HepG2 (cell line): ENCODE measurements at regions not wholly inside any gene's neighbourhood (a gene's known extent, or its start where the extent isn't known, plus 50 kb on each side); places are given as distances from the start of the nearest gene placed in this dataset.

Source experiments
- ATAC-seq: fragments of 200-7000 bp; cut with Tn5 transposase; 3 replicates; pipeline ENCODE4 v1.9.1; 2020; ENCODE audit warnings: mild to moderate bottlenecking, moderate library complexity
- BruUV-seq: library from RNA; stranded (reverse); fragments of 400-500 nt; replicated peaks from 2 replicates; lab custom pipeline; 2021; lab: Mats Ljungman, UMichigan
- CTCF ChIA-PET: fragments of 300-600 bp; formaldehyde crosslinking; extraction: SDS; loops from one replicate; lab custom pipeline; 2021; ENCODE audit warnings: low total read pairs, inconsistent platforms, low intra/inter-chr PET ratio; lab: Yijun Ruan, JAX
- POLR2A ChIA-PET: fragments of 350-600 bp; sonication (Branson Sonifier 250); formaldehyde crosslinking; loops from one replicate; lab custom pipeline; 2020; ENCODE audit warnings: antibody characterized with exemption, inconsistent platforms; lab: Yijun Ruan, JAX
- DNase-seq: peaks from one replicate; pipeline ENCODE4 v3.0.0-alpha.2; 2015; ENCODE audit warnings: low spot score
- FAIRE-seq: peaks from 3 replicates; lab custom pipeline; 2011; peaks lifted over from hg19 to GRCh38; lab: Jason Lieb, UNC
- H2AFZ ChIP-seq: one replicate; pipeline ENCODE4 v1.6.1; 2011; ENCODE audit warnings: low read length, inconsistent platforms
- H3K27ac ChIP-seq: fragments of 300-600 bp; 3 replicates; pipeline ENCODE4 v1.8.0; 2011; ENCODE audit warnings: mixed run types, mild to moderate bottlenecking, mixed read lengths, low read length, inconsistent platforms; ENCODE audit not compliant: insufficient read depth; ENCODE audit errors: extremely low read length
- H3K27me3 ChIP-seq, 2 experiments: fragments of 200-600 bp in 1 of 2; 2 replicates in 1 of 2; 3 replicates in 1 of 2; pipeline versions ENCODE4 v1.6.0 to v1.8.0; 2011; ENCODE audit warnings: low read length in 2 of 2, mild to moderate bottlenecking in 2 of 2, moderate library complexity in 2 of 2, inconsistent platforms in 1 of 2; ENCODE audit not compliant: insufficient read depth in 2 of 2, control insufficient read depth in 1 of 2
- H3K36me3 ChIP-seq, 2 experiments: fragments of 200-600 bp in 1 of 2; replicated peaks in 1 of 2; 2 replicates in 1 of 2; 3 replicates in 1 of 2; pipeline versions ENCODE4 v1.5.1 to v1.8.0; 2011; ENCODE audit warnings: low read length in 2 of 2, inconsistent platforms in 1 of 2; ENCODE audit not compliant: insufficient read depth in 2 of 2, control insufficient read depth in 1 of 2
- H3K4me1 ChIP-seq: 2 replicates; pipeline ENCODE4 v1.5.1; 2012; ENCODE audit warnings: low read length, inconsistent platforms; ENCODE audit not compliant: insufficient read depth
- H3K4me2 ChIP-seq: 2 replicates; pipeline ENCODE4 v1.6.0; 2011; ENCODE audit warnings: low read depth, low read length, inconsistent platforms
- H3K4me3 ChIP-seq, 3 experiments: fragments of 200-600 bp in 1 of 3; sonication (generic), shearing (Covaris generic) in 1 of 3; replicated peaks in 1 of 3; 2 replicates each; pipeline ENCODE4 v1.5.1; 2011 to 2016; ENCODE audit warnings: low read length in 3 of 3, inconsistent platforms in 2 of 3, low read depth in 2 of 3, mild to moderate bottlenecking in 2 of 3, control low read depth in 1 of 3, mixed read lengths in 1 of 3; ENCODE audit not compliant: insufficient read depth in 1 of 3
- H3K79me2 ChIP-seq: one replicate; pipeline ENCODE4 v1.6.1; 2011; ENCODE audit warnings: low read length, inconsistent platforms; ENCODE audit not compliant: insufficient read depth
- H3K9ac ChIP-seq: 2 replicates; pipeline ENCODE4 v1.6.0; 2011; ENCODE audit warnings: mild to moderate bottlenecking, low read depth, low read length, inconsistent platforms; ENCODE audit not compliant: insufficient read depth
- H3K9me3 ChIP-seq: 2 replicates; pipeline ENCODE4 v1.5.1; 2012; ENCODE audit warnings: mild to moderate bottlenecking, low read length
- H4K20me1 ChIP-seq: 2 replicates; pipeline ENCODE4 v1.6.0; 2011; ENCODE audit warnings: inconsistent platforms, mild to moderate bottlenecking, low read length, moderate library complexity; ENCODE audit not compliant: insufficient read depth
- GLMP ChIP-seq: sonication (generic); formaldehyde crosslinking; IDR thresholded peaks from 2 replicates; pipeline ENCODE4 v1.9.0; 2021; ENCODE audit warnings: missing genetic modification reagents, mild to moderate bottlenecking, borderline replicate concordance
- HNF4A ChIP-seq: sonication (generic); formaldehyde crosslinking; IDR thresholded peaks from 2 replicates; pipeline ENCODE4 v1.4.0; 2020; ENCODE audit warnings: missing genetic modification reagents
- KDM5A ChIP-seq: fragments of 200-600 bp; sonication (generic); IDR thresholded peaks from 2 replicates; pipeline ENCODE4 v1.7.0; 2018; ENCODE audit warnings: antibody characterized with exemption, mild to moderate bottlenecking, low read length, borderline replicate concordance
- KLF13 ChIP-seq: sonication (generic); formaldehyde crosslinking; IDR thresholded peaks from 2 replicates; pipeline ENCODE4 v1.4.0; 2020; ENCODE audit warnings: mild to moderate bottlenecking, missing genetic modification reagents
- NCOR1 ChIP-seq: fragments of 200-600 bp; sonication (generic); IDR thresholded peaks from 2 replicates; pipeline ENCODE4 v1.7.0; 2017; ENCODE audit warnings: antibody characterized with exemption, low read length, borderline replicate concordance
- PHB2 ChIP-seq: fragments of 450-650 bp; IDR thresholded peaks from 2 replicates; pipeline ENCODE4 v1.6.1; 2018; ENCODE audit not compliant: partially characterized antibody
- SAFB2 ChIP-seq: sonication (generic); formaldehyde crosslinking; IDR thresholded peaks from 2 replicates; pipeline ENCODE4 v1.5.1; 2020; ENCODE audit warnings: missing genetic modification reagents, low read depth, mild to moderate bottlenecking, borderline replicate concordance
- SOX6 ChIP-seq, 2 experiments: fragments of 450-650 bp in 1 of 2; sonication (generic) in 1 of 2; formaldehyde crosslinking in 1 of 2; IDR thresholded peaks; 2 replicates each; pipeline versions ENCODE4 v1.4.0 to v1.6.1; 2017 to 2020; ENCODE audit warnings: antibody characterized with exemption in 1 of 2, mild to moderate bottlenecking in 1 of 2, missing genetic modification reagents in 1 of 2
- ZNF275 ChIP-seq: sonication (generic); formaldehyde crosslinking; IDR thresholded peaks from 2 replicates; pipeline ENCODE4 v1.8.0; 2022; ENCODE audit warnings: missing genetic modification reagents, mild to moderate bottlenecking, inconsistent platforms, borderline replicate concordance
- ZNF557 ChIP-seq: sonication (generic); formaldehyde crosslinking; IDR thresholded peaks from 2 replicates; pipeline ENCODE4 v1.4.0; 2020; ENCODE audit warnings: missing genetic modification reagents
- ZNF816 ChIP-seq: sonication (generic); formaldehyde crosslinking; IDR thresholded peaks from 2 replicates; pipeline ENCODE4 v1.8.0; 2022; ENCODE audit warnings: missing genetic modification reagents, mild to moderate bottlenecking, borderline replicate concordance
- WGBS: methylation state at CpG from one replicate; pipeline ENCODE4 v1.1.6; 2017; ENCODE audit warnings: low lambda C conversion rate; 5-methylcytosine and 5-hydroxymethylcytosine counted together
- in situ Hi-C: cut with HindIII; loops from 2 replicates; pipeline ENCODE4 v1.10.0; 2017; ENCODE audit warnings: low pct_unique_long_range_greater_than_20kb; ENCODE audit not compliant: extremely low pct_ligation_motif_present
- intact Hi-C: fragments of 100-400 bp; cut with micrococcal nuclease; formaldehyde crosslinking; loops from one replicate; pipeline ENCODE4 v1.10.0; 2022; ENCODE audit not compliant: unreplicated experiment
- TF ChIP-seq, protein P1 (sequence below): sonication (generic); formaldehyde crosslinking; IDR thresholded peaks from 2 replicates; pipeline ENCODE4 v1.5.0; 2020; ENCODE audit warnings: missing genetic modification reagents
- TF ChIP-seq, protein P2 (sequence below): sonication (generic); formaldehyde crosslinking; IDR thresholded peaks from 2 replicates; pipeline ENCODE4 v1.5.1; 2020; ENCODE audit warnings: mild to moderate bottlenecking, missing genetic modification reagents
- TF ChIP-seq, protein P3 (sequence below): sonication (generic); formaldehyde crosslinking; IDR thresholded peaks from 2 replicates; pipeline ENCODE4 v1.5.1; 2020; ENCODE audit warnings: mild to moderate bottlenecking, missing genetic modification reagents, moderate library complexity

GRCh38 chr5:4758550-4758949 lies 381.6 kb upstream of the ADAMTS16 start:
- ATAC-seq (no peak), FAIRE-seq (no peak)
- no peak for TF ChIP-seq KLF13 (CRISPR knock-in tag)
- no peak for TF ChIP-seq KDM5A
- TF ChIP-seq GLMP (CRISPR knock-in tag): no peak
- TF ChIP-seq HNF4A (CRISPR knock-in tag): no peak
- TF ChIP-seq ZNF275 (CRISPR knock-in tag): no peak
- TF ChIP-seq PHB2: no peak
- TF ChIP-seq SAFB2 (CRISPR knock-in tag): no peak
- TF ChIP-seq, protein P1, sequence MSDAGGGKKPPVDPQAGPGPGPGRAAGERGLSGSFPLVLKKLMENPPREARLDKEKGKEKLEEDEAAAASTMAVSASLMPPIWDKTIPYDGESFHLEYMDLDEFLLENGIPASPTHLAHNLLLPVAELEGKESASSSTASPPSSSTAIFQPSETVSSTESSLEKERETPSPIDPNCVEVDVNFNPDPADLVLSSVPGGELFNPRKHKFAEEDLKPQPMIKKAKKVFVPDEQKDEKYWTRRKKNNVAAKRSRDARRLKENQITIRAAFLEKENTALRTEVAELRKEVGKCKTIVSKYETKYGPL: no peak
- TF ChIP-seq ZNF816 (CRISPR knock-in tag): no peak
- TF ChIP-seq, protein P2, sequence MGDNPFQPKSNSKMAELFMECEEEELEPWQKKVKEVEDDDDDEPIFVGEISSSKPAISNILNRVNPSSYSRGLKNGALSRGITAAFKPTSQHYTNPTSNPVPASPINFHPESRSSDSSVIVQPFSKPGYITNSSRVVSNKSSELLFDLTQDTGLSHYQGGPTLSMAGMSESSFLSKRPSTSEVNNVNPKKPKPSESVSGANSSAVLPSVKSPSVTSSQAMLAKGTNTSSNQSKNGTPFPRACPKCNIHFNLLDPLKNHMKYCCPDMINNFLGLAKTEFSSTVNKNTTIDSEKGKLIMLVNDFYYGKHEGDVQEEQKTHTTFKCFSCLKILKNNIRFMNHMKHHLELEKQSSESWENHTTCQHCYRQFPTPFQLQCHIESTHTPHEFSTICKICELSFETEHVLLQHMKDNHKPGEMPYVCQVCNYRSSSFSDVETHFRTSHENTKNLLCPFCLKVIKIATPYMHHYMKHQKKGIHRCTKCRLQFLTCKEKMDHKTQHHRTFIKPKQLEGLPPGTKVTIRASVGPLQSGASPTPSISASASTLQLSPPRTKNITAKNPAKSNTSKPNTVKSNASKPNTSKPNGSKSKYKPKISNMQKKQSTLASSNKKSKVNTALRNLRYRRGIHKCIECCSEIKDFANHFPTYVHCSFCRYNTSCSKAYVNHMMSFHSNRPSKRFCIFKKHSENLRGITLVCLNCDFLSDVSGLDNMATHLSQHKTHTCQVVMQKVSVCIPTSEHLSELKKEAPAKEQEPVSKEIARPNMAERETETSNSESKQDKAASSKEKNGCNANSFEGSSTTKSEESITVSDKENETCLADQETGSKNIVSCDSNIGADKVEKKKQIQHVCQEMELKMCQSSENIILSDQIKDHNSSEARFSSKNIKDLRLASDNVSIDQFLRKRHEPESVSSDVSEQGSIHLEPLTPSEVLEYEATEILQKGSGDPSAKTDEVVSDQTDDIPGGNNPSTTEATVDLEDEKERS (CRISPR knock-in tag): no peak
- TF ChIP-seq NCOR1: no peak
- TF ChIP-seq, protein P3, sequence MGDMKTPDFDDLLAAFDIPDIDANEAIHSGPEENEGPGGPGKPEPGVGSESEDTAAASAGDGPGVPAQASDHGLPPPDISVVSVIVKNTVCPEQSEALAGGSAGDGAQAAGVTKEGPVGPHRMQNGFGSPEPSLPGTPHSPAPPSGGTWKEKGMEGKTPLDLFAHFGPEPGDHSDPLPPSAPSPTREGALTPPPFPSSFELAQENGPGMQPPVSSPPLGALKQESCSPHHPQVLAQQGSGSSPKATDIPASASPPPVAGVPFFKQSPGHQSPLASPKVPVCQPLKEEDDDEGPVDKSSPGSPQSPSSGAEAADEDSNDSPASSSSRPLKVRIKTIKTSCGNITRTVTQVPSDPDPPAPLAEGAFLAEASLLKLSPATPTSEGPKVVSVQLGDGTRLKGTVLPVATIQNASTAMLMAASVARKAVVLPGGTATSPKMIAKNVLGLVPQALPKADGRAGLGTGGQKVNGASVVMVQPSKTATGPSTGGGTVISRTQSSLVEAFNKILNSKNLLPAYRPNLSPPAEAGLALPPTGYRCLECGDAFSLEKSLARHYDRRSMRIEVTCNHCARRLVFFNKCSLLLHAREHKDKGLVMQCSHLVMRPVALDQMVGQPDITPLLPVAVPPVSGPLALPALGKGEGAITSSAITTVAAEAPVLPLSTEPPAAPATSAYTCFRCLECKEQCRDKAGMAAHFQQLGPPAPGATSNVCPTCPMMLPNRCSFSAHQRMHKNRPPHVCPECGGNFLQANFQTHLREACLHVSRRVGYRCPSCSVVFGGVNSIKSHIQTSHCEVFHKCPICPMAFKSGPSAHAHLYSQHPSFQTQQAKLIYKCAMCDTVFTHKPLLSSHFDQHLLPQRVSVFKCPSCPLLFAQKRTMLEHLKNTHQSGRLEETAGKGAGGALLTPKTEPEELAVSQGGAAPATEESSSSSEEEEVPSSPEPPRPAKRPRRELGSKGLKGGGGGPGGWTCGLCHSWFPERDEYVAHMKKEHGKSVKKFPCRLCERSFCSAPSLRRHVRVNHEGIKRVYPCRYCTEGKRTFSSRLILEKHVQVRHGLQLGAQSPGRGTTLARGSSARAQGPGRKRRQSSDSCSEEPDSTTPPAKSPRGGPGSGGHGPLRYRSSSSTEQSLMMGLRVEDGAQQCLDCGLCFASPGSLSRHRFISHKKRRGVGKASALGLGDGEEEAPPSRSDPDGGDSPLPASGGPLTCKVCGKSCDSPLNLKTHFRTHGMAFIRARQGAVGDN (CRISPR knock-in tag): no peak
- TF ChIP-seq ZNF557: no peak
- TF ChIP-seq SOX6 (IDR thresholded peaks at IDR 0.05): no peak
- TF ChIP-seq SOX6 (CRISPR knock-in tag; IDR thresholded peaks at IDR 0.05): no peak

More at GRCh38 chr5:4758550-4758949, 381.6 kb upstream of the ADAMTS16 start:
- Histone ChIP-seq H2AFZ (no peak overlapping the region), H4K20me1 (no peaks in the 10 kb centered on the region), H3K4me3 (no peak overlapping the region), H3K4me1 (no peaks in the 10 kb centered on the region), H3K4me2 (no peak overlapping the region), H3K79me2 (no peaks in the 10 kb centered on the region), H3K27me3 (no peaks in the 10 kb centered on the region), H3K9ac (no peak overlapping the region), H3K9me3 (peaks cover 54% of the 10 kb centered on the region), H3K27ac (no peak overlapping the region), H3K36me3 (no peaks in the 10 kb centered on the region)
- no peak for DNase-seq
- in situ Hi-C loops (no loop called here), intact Hi-C loops (no loop called here)
- WGBS: 6% methylated on average over 2 of the region's 2 CpGs
- CTCF ChIA-PET: no interaction called here
- BruUV-seq: no TSS peak
- POLR2A ChIA-PET: no interaction called here
